ENCODE measurements at regions not wholly inside any gene's neighbourhood (a gene's known extent, or its start where the extent isn't known, plus 50 kb on each side); places are given as distances from the start of the nearest gene placed in this dataset.

DNA sequence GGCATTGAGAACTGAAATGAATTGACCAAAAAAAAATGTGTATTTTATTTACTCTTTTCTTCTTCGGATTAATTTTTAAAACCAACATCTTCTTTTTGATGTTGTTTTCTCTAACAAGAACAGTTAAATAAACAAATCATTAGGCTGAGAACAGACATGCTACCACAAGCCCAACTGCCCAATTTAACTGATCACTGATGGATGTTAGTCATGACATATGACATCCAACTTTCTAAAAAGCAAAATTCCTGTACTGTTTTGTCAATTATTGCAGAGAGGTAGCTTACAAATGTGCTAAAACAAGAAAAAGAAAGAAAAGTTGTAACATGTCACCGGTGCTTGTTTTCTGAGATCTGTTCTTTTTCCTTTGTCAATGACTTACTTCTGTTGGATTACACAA lies 232.1 kb downstream of the C11orf87 start:
- TF ChIP-seq, protein P1, sequence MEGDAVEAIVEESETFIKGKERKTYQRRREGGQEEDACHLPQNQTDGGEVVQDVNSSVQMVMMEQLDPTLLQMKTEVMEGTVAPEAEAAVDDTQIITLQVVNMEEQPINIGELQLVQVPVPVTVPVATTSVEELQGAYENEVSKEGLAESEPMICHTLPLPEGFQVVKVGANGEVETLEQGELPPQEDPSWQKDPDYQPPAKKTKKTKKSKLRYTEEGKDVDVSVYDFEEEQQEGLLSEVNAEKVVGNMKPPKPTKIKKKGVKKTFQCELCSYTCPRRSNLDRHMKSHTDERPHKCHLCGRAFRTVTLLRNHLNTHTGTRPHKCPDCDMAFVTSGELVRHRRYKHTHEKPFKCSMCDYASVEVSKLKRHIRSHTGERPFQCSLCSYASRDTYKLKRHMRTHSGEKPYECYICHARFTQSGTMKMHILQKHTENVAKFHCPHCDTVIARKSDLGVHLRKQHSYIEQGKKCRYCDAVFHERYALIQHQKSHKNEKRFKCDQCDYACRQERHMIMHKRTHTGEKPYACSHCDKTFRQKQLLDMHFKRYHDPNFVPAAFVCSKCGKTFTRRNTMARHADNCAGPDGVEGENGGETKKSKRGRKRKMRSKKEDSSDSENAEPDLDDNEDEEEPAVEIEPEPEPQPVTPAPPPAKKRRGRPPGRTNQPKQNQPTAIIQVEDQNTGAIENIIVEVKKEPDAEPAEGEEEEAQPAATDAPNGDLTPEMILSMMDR (IDR thresholded peaks at IDR 0.05): no peak
- TF ChIP-seq POLR2A (IDR thresholded peaks at IDR 0.05) (no peak), EP300 (IDR thresholded peaks at IDR 0.05; ENCODE audit: low read depth) (no peak)
